G401 (cell line): ENCODE measurements at regions not wholly inside any gene's neighbourhood (a gene's known extent, or its start where the extent isn't known, plus 50 kb on each side); places are given as distances from the start of the nearest gene placed in this dataset.
A peak's percentile ranks its signal among the peaks of the same experiment; 100 is the strongest.

Source experiments
- DNase-seq: peaks from one replicate; pipeline ENCODE4 v3.0.0-alpha.2; 2015; ENCODE audit warnings: low spot score
- in situ Hi-C: cut with HindIII; loops from 2 replicates; pipeline ENCODE4 v1.10.0; 2016; ENCODE audit warnings: low sequenced_read_pairs, mixed read lengths

DNA sequence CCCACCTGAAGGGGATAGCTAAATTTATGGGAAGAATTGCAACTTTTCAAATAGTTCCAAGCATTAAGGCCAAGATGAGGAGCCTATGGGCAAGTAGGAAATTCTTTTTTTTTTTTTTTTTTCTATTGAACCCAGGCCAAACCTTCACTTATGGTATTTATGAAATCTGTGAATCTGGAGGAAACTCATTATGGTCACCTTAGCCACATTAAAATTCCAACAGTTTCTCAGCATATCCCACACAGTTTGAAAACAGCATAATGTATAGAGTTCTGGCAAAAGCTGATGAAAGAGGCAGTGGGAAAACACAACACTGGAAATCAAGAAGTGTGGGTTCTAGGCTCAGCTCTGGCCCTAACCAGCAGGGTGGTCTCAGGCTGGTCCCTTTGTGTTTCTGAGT, 236.9 kb downstream of the PTEN start:
- in situ Hi-C loops, result no loop called here
- no peak for DNase-seq

GRCh38 chr10:88101666-88102065, 238.2 kb downstream of the PTEN start:
- in situ Hi-C loops, result no loop called here
- DNase-seq, result no peak

GRCh38 chr10:88103576-88103975, 240.2 kb downstream of the PTEN start:
- no peak for DNase-seq
- in situ Hi-C loops, result no loop called here

DNA sequence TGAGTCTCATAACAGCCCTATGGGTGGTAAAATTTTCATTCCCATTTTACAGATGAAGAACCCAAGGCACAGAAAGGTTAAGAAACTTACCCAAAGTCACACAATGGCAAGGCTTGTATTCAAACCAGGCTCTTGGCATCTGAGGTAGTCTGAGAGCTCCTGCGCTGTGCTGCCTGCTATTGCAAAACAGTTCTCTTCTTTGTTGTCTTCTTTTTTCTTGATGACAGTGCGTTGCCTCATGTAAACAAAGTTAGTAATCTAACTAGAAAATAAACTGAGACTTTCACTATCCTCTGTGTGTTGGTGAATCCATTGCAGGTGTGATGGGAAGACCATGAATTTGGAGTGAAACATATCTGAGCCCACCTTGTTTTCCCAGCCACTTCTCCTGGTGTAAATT, 240.8 kb downstream of the PTEN start:
- DNase-seq, result no peak
- in situ Hi-C loops, result no loop called here

- no peak for DNase-seq
- in situ Hi-C loops, result no loop called here
Measured at GRCh38 chr10:88106366-88106765, 242.9 kb downstream of the PTEN start.

DNA sequence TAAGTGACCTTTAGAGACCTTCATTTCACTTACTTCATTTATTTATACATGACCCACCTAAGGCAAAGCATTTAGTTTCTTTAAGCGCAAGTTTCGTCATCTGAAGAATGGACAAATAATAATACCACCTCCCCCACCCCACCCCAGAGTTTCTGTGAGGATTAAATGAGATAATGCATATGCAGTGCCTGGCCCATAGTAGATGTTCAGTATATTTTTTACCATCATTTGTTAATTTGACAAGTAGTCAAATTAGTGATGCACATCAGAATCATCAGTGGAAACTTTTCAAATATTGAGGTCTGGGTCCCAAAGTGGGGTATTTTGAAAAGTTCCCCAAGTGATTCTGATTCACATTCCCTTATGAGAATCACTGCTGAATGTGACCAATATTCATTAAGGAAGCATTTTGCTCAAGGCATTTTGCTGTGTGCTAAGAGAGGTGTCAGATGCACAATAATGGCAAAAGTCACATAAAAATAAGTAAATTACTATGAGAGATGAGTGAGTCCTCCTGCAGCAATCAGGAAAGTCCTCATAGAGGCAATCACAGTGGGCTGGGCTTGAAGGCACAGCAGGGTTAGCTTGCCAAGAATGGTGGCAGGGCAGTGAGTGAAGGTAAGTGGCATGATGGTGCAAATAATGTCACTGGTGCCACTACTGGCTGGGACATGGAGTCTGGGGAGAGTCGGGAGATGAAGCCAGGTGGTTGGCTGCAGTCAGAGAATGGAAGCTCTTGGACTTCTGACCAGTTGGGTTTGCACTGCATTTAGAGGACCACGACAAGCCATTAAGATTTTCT, 244.1 kb downstream of the PTEN start:
- in situ Hi-C loops, result no loop called here
- DNase-seq, result no peak

DNA sequence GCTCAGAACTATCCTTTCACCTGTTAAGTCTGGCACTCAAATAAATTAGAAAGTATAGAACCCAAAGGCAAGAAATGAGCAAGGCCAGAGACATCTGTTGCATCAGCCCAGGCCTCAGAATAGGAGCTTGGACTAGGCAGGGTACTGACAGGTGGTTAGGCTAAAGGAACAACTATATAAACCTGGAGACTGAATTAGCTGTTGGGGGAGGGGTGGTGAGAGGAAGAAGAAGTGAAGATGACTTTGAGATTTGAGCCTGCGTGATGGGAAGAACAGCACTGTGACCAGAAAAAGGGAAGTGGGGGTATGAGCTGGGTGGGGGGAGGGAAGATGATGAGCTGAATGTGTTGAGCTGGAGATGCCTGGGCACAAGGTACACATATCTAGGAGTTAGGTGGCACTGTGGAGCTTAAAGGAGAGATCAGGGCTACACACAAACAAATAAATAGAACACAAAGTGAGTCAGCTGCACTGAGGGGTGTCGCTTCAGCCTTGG, 244.7 kb downstream of the PTEN start:
- in situ Hi-C loops, result no loop called here
- DNase-seq, result no peak

GRCh38 chr10:88110355-88110754, 246.9 kb downstream of the PTEN start:
- DNase-seq, result no peak
- in situ Hi-C loops, result no loop called here

- in situ Hi-C loops, result no loop called here
Measured at GRCh38 chr10:88110822-88111221, 247.4 kb downstream of the PTEN start.

GRCh38 chr10:88111294-88111693, 247.9 kb downstream of the PTEN start:
- in situ Hi-C loops, result no loop called here
- DNase-seq, result no peak

More at GRCh38 chr10:88110822-88111221, 247.4 kb downstream of the PTEN start:
- DNase-seq, result no peak

DNA sequence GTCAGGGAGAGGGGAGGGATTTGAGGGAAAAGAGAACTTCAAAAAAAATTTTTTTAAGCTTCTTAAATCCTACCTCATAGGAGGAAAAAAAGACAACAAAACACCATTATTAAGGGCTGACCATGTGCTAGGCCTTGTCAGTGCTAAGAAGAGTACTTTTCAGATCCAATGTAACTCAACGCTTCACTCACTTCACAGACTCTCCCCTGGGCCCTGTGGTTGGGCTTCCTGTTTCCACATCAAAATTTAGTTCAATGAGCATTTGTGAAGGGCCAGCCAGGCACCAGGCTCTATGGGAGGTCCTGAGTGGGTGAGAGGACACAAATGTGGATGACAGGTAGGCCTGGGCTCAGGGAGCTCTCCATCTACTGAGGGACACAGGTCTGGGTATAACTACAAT, 249.8 kb downstream of the PTEN start:
- in situ Hi-C loops, result no loop called here
- DNase-seq, result no peak

GRCh38 chr10:88113657-88114272, 250.3 kb downstream of the PTEN start:
- no peak for DNase-seq
- in situ Hi-C loops, result no loop called here

- peak; percentile 45 for DNase-seq
- in situ Hi-C loops, result no loop called here
Measured at GRCh38 chr10:88114368-88114767, 250.9 kb downstream of the PTEN start.

GRCh38 chr10:88115407-88115806, 252.0 kb downstream of the PTEN start:
- no peak for DNase-seq
- in situ Hi-C loops, result no loop called here

DNA sequence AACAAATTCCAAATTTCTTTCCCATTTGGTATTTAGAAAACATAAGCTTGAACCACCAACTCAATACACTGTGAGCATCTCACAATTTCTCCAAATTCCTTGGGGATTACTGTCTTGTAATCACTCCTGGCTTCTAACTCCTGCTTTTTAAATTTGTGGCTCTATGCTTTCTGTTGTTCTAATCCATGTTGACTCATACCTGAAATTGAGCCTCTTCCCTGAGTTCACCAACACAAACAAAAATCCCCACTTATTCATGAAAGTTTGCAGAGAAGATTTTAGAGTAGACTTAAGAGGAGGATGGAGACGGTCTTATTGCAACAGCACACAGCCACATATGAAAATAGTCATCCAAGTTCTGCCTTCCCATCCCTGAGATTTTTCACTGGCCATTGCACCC, 252.5 kb downstream of the PTEN start:
- in situ Hi-C loops, result no loop called here
- DNase-seq, result no peak

DNA sequence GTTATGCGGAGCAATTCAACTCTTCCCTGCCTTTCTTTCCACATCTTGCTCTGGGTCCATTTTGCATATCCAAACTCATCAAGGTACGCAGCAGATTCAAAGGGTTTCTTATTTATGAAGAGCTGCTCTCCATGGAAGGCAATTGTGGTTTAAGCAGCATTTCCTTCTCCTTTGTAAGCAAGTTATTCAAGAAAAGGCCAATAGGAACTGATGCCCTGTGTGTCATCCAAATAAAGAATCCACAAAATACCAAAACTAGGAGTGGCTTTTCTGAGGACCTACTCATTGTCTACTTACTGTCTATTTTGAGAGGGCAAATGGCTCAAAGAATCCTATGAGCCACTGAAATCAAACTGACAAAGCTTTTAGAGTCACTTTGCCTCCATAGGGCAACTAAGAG, 253.1 kb downstream of the PTEN start:
- DNase-seq, result no peak

GRCh38 chr10:88116971-88117626, 253.7 kb downstream of the PTEN start:
- no peak for DNase-seq
- in situ Hi-C loops, result no loop called here

More for the DNA sequence above, 253.1 kb downstream of the PTEN start:
- in situ Hi-C loops, result no loop called here

GRCh38 chr10:88117869-88118632, 254.6 kb downstream of the PTEN start:
- in situ Hi-C loops, result no loop called here
- DNase-seq, result no peak

- no peak for DNase-seq
- in situ Hi-C loops, result no loop called here
Measured at GRCh38 chr10:88118729-88119128, 255.3 kb downstream of the PTEN start.

DNA sequence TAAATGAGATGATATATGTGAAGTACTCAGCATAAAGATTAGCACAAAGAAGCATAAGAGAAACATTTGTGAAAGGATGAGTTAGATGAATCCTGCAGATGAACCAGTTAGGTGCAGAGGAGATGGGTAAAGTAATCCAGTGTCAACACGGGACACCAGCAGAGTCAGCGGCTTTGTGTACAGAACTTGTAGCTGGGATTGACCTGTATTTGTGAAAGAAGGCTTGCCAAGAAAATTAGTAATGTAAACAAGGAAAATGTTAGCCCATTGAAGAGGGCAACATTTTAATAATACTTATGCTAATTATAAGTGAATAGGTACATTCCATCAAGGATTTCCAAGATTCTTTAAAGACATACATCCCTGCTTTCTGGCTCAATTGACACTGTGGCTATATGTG, 255.7 kb downstream of the PTEN start:
- DNase-seq, result no peak
- in situ Hi-C loops, result no loop called here
